Peyer's patch (tissue), 4 donors: ENCODE measurements at regions not wholly inside any gene's neighbourhood (a gene's known extent, or its start where the extent isn't known, plus 50 kb on each side); places are given as distances from the start of the nearest gene placed in this dataset.

Experiments used
- POLR2A ChIP-seq, 2 donors: fragments of 450-650 bp; IDR thresholded peaks; one replicate each; pipeline ENCODE4 v1.5.1; 2017; ENCODE audit warnings: antibody characterized with exemption in 2 of 2, mild to moderate bottlenecking in 2 of 2, moderate library complexity in 2 of 2
- TF ChIP-seq, protein P1 (sequence below), 6 experiments: fragments of 450-650 bp in 4 of 6; fragments of 200-600 bp in 2 of 6; sonication (generic) in 1 of 6; IDR thresholded peaks; one replicate each; pipeline ENCODE4 v1.5.1; 2017 to 2019; ENCODE audit warnings: antibody characterized with exemption in 6 of 6, mild to moderate bottlenecking in 3 of 6, moderate library complexity in 1 of 6

DNA sequence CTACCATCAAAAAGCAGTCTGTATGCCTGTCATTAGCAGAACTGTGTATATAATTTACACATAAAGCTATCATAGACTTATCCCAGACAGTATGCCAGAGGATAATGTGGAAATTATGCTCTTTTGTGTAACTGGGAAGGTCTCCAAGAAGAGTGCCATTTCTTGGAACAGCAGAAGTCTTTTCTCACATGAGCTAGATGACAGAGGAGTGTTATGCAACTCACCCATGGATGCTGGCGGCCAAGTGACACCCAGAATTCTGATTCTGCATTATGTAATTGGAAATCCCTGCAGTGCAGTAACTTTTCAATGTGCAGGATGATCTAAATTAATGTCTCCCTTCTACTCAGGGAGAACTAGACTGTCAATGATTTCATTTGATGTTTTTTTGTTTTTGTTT is 160.0 kb downstream of the UBE2E3 start:
- TF ChIP-seq, protein P1, sequence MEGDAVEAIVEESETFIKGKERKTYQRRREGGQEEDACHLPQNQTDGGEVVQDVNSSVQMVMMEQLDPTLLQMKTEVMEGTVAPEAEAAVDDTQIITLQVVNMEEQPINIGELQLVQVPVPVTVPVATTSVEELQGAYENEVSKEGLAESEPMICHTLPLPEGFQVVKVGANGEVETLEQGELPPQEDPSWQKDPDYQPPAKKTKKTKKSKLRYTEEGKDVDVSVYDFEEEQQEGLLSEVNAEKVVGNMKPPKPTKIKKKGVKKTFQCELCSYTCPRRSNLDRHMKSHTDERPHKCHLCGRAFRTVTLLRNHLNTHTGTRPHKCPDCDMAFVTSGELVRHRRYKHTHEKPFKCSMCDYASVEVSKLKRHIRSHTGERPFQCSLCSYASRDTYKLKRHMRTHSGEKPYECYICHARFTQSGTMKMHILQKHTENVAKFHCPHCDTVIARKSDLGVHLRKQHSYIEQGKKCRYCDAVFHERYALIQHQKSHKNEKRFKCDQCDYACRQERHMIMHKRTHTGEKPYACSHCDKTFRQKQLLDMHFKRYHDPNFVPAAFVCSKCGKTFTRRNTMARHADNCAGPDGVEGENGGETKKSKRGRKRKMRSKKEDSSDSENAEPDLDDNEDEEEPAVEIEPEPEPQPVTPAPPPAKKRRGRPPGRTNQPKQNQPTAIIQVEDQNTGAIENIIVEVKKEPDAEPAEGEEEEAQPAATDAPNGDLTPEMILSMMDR (IDR thresholded peaks at IDR 0.05): no peak
- TF ChIP-seq POLR2A (IDR thresholded peaks at IDR 0.05): no peak
